ENCODE measurements at regions not wholly inside any gene's neighbourhood (a gene's known extent, or its start where the extent isn't known, plus 50 kb on each side); places are given as distances from the start of the nearest gene placed in this dataset.

DNA sequence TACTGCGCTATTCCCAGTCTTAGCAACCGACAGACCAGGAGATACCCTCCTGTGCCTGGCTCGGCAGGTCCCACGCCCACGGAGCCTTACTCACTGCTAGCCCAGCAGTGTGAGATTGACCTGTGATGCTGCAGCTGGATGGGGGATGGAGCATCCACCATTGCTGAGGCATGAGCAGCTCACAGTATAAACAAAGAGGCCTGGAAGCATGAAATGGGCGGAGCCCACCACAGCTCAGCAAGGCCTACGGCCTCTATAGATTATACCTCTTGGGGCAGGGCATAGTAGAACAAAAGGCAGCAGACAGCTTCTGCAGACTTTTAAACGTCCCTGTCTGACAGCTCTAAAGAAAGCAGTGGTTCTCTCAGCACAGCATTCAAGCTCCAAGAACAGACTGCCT is 160.3 kb downstream of the ANXA2 start:
- TF ChIP-seq, protein P1, sequence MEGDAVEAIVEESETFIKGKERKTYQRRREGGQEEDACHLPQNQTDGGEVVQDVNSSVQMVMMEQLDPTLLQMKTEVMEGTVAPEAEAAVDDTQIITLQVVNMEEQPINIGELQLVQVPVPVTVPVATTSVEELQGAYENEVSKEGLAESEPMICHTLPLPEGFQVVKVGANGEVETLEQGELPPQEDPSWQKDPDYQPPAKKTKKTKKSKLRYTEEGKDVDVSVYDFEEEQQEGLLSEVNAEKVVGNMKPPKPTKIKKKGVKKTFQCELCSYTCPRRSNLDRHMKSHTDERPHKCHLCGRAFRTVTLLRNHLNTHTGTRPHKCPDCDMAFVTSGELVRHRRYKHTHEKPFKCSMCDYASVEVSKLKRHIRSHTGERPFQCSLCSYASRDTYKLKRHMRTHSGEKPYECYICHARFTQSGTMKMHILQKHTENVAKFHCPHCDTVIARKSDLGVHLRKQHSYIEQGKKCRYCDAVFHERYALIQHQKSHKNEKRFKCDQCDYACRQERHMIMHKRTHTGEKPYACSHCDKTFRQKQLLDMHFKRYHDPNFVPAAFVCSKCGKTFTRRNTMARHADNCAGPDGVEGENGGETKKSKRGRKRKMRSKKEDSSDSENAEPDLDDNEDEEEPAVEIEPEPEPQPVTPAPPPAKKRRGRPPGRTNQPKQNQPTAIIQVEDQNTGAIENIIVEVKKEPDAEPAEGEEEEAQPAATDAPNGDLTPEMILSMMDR (IDR thresholded peaks at IDR 0.05; ENCODE audit: insufficient read depth, low read depth, low read length, missing control alignments), result no peak

DNA sequence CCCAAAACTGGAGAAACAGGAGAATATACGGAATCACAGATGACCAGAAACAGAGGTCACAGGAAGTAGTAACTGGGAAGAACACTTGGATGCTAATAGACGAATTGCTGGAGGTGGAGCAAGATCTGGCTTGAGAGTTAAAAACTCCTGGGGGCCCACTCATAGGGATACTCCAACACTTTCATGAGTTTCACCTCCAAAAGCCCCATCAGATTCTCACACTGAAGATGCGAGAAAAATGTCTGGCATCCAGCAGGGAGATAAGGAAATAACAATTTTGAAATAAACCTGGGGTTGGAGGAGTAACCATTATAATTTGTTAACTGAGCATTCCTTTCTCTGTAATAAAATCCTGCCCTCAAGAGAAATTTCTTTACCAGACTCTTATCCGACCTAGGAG is 154.0 kb downstream of the ANXA2 start:
- H3K4me3 ChIP-seq (ENCODE audit: low read depth, low read length), result no peak overlapping the region
- no peak for DNase-seq (ENCODE audit: low read depth)
- TF ChIP-seq, protein P1 (IDR thresholded peaks at IDR 0.05; ENCODE audit: insufficient read depth, low read depth, low read length, missing control alignments), result no peak

More for the DNA sequence above, 160.3 kb downstream of the ANXA2 start:
- DNase-seq (ENCODE audit: low read depth), result no peak
- no peak overlapping the region for H3K4me3 ChIP-seq (ENCODE audit: low read depth, low read length)

DNA sequence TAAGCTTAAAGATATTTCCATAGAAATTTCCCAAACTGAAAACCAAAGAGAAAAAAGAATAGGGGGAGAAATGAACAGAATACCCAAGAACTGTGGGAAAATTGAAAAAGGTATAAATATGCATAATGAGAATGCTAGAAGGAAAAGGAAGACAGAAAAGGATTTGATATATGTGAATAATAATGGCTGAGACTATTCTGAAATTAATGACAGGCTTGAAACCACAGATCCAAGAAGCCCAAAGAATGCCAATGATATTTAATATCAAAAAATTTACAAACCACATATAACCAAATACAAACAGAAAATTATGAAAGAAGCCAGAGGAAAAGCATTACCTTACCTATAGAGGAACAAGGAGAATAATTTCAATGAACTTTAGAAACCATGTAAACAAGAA is 153.0 kb downstream of the ANXA2 start:
- TF ChIP-seq, protein P1 (IDR thresholded peaks at IDR 0.05; ENCODE audit: insufficient read depth, low read depth, low read length, missing control alignments), result no peak
- no peak for DNase-seq (ENCODE audit: low read depth)
- H3K4me3 ChIP-seq (ENCODE audit: low read depth, low read length), result no peak overlapping the region

DNA sequence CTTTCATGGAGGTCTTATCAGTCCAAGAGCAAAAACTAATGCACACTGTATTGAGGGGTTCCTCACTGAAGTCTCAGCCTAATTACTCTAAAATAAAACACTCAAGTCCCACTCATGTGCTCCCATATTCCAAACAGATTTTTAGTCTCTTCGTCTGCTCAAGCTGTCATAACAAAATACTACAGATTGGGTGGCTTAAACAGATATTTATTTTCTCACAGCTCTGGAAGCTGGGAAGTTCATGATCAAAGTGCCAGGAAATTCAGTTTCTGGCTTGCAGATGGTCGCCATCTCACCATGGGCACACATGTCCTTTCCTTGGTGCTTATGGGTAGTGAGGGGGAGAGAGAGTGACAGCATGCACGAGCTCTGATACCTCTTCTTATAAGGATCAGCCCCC is 147.5 kb downstream of the ANXA2 start:
- TF ChIP-seq, protein P1 (IDR thresholded peaks at IDR 0.05; ENCODE audit: insufficient read depth, low read depth, low read length, missing control alignments), result no peak
- no peak overlapping the region for H3K4me3 ChIP-seq (ENCODE audit: low read depth, low read length)
- DNase-seq (ENCODE audit: low read depth), result no peak

DNA sequence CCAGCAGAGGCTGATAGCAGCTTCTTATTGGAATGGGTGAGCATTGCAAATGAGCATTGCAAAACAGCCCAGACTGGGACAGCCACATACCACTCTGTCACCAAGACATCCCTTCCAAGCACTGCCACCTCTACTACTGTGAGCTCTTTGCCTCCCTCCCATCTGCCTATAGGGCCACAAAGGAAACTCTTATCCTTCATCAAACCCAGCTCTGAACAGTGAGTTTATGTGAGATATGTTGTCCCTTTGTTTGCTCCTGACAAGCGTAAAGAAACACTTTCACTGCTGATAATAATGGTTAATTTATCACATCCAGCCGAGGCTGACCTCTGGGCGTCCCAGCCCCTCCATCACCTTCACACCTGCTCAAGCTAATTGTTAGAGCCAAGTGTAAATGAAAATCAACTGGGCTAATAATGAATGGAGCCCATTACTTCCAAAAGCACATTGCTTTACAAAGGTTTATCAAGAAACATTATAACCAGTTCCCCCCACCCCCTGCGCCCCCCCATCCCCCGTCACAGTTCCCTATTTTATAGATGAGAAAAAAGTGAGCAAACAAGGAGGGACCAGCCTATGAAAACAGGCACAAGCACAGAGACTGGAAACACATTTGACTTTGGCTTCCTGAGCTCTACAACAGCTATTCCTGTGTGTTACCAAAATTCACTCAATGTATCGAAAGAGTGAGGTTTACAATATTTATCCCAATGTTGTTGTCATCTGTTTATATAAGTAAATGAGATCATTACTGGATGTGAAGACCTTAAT is 146.3 kb downstream of the ANXA2 start:
- no peak overlapping the region for H3K4me3 ChIP-seq (ENCODE audit: low read depth, low read length)
- no peak for DNase-seq (ENCODE audit: low read depth)
- TF ChIP-seq, protein P1 (IDR thresholded peaks at IDR 0.05; ENCODE audit: insufficient read depth, low read depth, low read length, missing control alignments), result no peak

DNA sequence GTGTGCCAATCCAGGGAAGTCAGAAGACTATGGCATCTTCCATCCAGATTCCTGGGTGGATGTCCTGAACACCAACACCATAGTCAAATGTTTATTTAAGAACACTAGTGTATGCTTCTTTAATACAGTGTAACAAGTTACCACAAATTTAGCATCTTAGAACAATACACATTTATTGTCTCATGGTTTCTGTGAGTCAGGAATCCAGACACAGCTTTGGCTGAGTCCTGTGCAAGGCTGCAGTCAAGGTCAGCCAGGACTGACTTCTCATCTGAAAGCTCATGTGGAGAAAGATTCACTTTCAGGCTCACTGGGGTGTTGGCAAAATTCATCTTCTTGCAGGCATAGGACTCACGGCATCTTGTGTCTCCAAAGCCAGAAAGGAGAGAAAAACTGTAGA is 143.4 kb downstream of the ANXA2 start:
- TF ChIP-seq, protein P1 (IDR thresholded peaks at IDR 0.05; ENCODE audit: insufficient read depth, low read depth, low read length, missing control alignments), result no peak
- no peak for DNase-seq (ENCODE audit: low read depth)
- no peak overlapping the region for H3K4me3 ChIP-seq (ENCODE audit: low read depth, low read length)

DNA sequence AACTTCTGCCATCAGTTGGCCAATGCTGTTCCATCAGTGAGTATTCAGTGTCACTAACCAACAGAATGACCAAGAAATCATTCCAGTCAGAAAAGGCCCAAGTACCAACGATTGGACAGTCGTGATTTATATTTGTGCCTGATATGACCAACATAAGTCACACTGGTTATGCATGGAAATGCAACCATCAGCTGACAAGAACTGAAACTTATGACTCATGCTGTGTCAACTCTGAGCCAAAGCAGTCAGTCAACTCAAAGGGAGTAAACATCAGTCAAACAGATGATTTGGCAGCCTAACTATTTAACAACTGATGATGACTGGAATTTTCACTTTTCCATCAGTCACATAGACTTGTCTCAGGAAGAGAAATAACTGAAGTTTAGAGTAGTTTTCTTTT is 142.4 kb downstream of the ANXA2 start:
- DNase-seq (ENCODE audit: low read depth), result peak; percentile 68
- TF ChIP-seq, protein P1 (IDR thresholded peaks at IDR 0.05; ENCODE audit: insufficient read depth, low read depth, low read length, missing control alignments), result no peak
- no peak overlapping the region for H3K4me3 ChIP-seq (ENCODE audit: low read depth, low read length)
